HFF-Myc (cell line): ENCODE measurements at regions not wholly inside any gene's neighbourhood (a gene's known extent, or its start where the extent isn't known, plus 50 kb on each side); places are given as distances from the start of the nearest gene placed in this dataset.

ENCODE experiments used
- DNase-seq: peaks from one replicate; pipeline ENCODE4 v3.0.0-alpha.2; 2011; ENCODE audit warnings: low read depth; ENCODE audit errors: extremely low read depth
- H3K4me3 ChIP-seq: replicated peaks from 2 replicates; pipeline ENCODE4 v1.5.1; 2011; ENCODE audit warnings: low read depth, mild to moderate bottlenecking, control low read depth, low read length
- CTCF ChIP-seq: IDR thresholded peaks from 2 replicates; pipeline ENCODE4 v1.5.1; 2012; ENCODE audit warnings: mild to moderate bottlenecking, low read depth, low read length, control low read depth; ENCODE audit errors: missing control alignments

GRCh38 chr3:22089284-22089683, 338.3 kb upstream of the ZNF385D start:
- no peak for DNase-seq
- H3K4me3 ChIP-seq, result no peak overlapping the region
- TF ChIP-seq CTCF, result peak; percentile 11

GRCh38 chr3:22091329-22091728, 340.3 kb upstream of the ZNF385D start:
- TF ChIP-seq CTCF, result no peak
- no peak for DNase-seq
- H3K4me3 ChIP-seq, result no peak overlapping the region

GRCh38 chr3:22098021-22098420, 347.0 kb upstream of the ZNF385D start:
- no peak for TF ChIP-seq CTCF
- no peak for DNase-seq
- H3K4me3 ChIP-seq, result no peak overlapping the region

- H3K4me3 ChIP-seq, result no peak overlapping the region
- TF ChIP-seq CTCF, result no peak
- no peak for DNase-seq
Measured at GRCh38 chr3:22101351-22101750, 350.3 kb upstream of the ZNF385D start.

GRCh38 chr3:22101811-22102210, 350.8 kb upstream of the ZNF385D start:
- no peak for TF ChIP-seq CTCF
- DNase-seq, result no peak
- no peak overlapping the region for H3K4me3 ChIP-seq

GRCh38 chr3:22103423-22103822, 352.4 kb upstream of the ZNF385D start:
- no peak for DNase-seq
- no peak overlapping the region for H3K4me3 ChIP-seq
- no peak for TF ChIP-seq CTCF

GRCh38 chr3:22106213-22106896, 355.3 kb upstream of the ZNF385D start:
- DNase-seq, result no peak
- TF ChIP-seq CTCF, result no peak
- H3K4me3 ChIP-seq, result no peak overlapping the region
